K562 (cell line): ENCODE measurements at regions not wholly inside any gene's neighbourhood (a gene's known extent, or its start where the extent isn't known, plus 50 kb on each side); places are given as distances from the start of the nearest gene placed in this dataset.

Source experiments
- BRD4 ChIP-seq: fragments of 200-600 bp; sonication (generic); IDR thresholded peaks from 2 replicates; pipeline ENCODE4 v1.6.1; 2017; ENCODE audit warnings: inconsistent platforms
- E2F8 ChIP-seq: fragments of 450-650 bp; IDR thresholded peaks from 2 replicates; pipeline ENCODE4 v1.7.1; 2018; ENCODE audit warnings: mild to moderate bottlenecking, low read depth; ENCODE audit not compliant: partially characterized antibody
- ETV5 ChIP-seq: sonication (generic); formaldehyde crosslinking; IDR thresholded peaks from 2 replicates; pipeline ENCODE4 v1.4.0; 2020; ENCODE audit warnings: low read depth, mild to moderate bottlenecking, missing genetic modification reagents
- HDGF ChIP-seq: fragments of 450-650 bp; IDR thresholded peaks from 2 replicates; pipeline ENCODE4 v1.6.1; 2016
- KLF16 ChIP-seq: IDR thresholded peaks from 2 replicates; pipeline ENCODE4 v1.6.1; 2016; ENCODE audit warnings: antibody characterized with exemption
- POLR2A ChIP-seq: fragments of 450-650 bp; conservative IDR thresholded peaks from 2 replicates; pipeline ENCODE4 v1.6.1; 2016
- POLR2AphosphoS5 ChIP-seq: IDR thresholded peaks from 2 replicates; pipeline ENCODE4 v1.6.1; 2011; ENCODE audit warnings: mild to moderate bottlenecking, low read depth, low read length, moderate library complexity; ENCODE audit not compliant: control insufficient read depth, insufficient read depth
- TOE1 ChIP-seq, 2 experiments: fragments of 450-650 bp in 1 of 2; sonication (generic) in 1 of 2; formaldehyde crosslinking in 1 of 2; IDR thresholded peaks; 2 replicates each; pipeline versions ENCODE4 v1.7.1 to v1.8.0; 2016 to 2022; ENCODE audit warnings: borderline replicate concordance in 2 of 2, mild to moderate bottlenecking in 2 of 2, antibody characterized with exemption in 1 of 2, inconsistent platforms in 1 of 2, low read depth in 1 of 2, missing genetic modification reagents in 1 of 2, moderate library complexity in 1 of 2
- ZNF316 ChIP-seq: fragments of 450-650 bp; IDR thresholded peaks from 2 replicates; pipeline ENCODE4 v1.6.1; 2016
- ZNF407 ChIP-seq: fragments of 450-650 bp; IDR thresholded peaks from 2 replicates; pipeline ENCODE4 v1.6.1; 2016; ENCODE audit warnings: low read depth

- TF ChIP-seq ZNF316 (no peak), KLF16 (no peak), ZNF407 (no peak), POLR2AphosphoS5 (no peak), ETV5 (CRISPR knock-in tag) (no peak), POLR2A (no peak), E2F8 (no peak), HDGF (no peak), TOE1 (IDR thresholded peaks at IDR 0.05; ENCODE audit: borderline replicate concordance) (no peak), TOE1 (CRISPR knock-in tag; IDR thresholded peaks at IDR 0.05; ENCODE audit: borderline replicate concordance, low read depth) (no peak), BRD4 (no peak)
These were observed 673.0 kb upstream of the CA10 start for GRCh38 chr17:52831536-52831935.
